K562 (cell line): ENCODE measurements at regions not wholly inside any gene's neighbourhood (a gene's known extent, or its start where the extent isn't known, plus 50 kb on each side); places are given as distances from the start of the nearest gene placed in this dataset.

ENCODE experiments used
- CBX8 ChIP-seq: fragments of 200-600 bp; sonication (generic); IDR thresholded peaks from 2 replicates; pipeline ENCODE4 v1.6.1; 2012; ENCODE audit warnings: borderline replicate concordance, mixed run types, low read depth, mild to moderate bottlenecking, moderate library complexity, mixed read lengths, low read length, control low read depth, inconsistent platforms; ENCODE audit not compliant: poor library complexity, severe bottlenecking; ENCODE audit errors: extremely low read depth
- E2F3 ChIP-seq: fragments of 250-450 bp; sonication (Bioruptor Pico); IDR thresholded peaks from 2 replicates; pipeline ENCODE4 v1.4.0; 2020; ENCODE audit warnings: mild to moderate bottlenecking
- NFE2L1 ChIP-seq: fragments of 450-650 bp; IDR thresholded peaks from 2 replicates; pipeline ENCODE4 v1.6.1; 2016; ENCODE audit warnings: missing genetic modification characterization, low read depth, mild to moderate bottlenecking, missing compliant biosample characterization, moderate library complexity, borderline replicate concordance
- PRMT5 ChIP-seq: sonication (generic); formaldehyde crosslinking; IDR thresholded peaks from 2 replicates; pipeline ENCODE4 v1.5.0; 2020; ENCODE audit warnings: missing genetic modification reagents
- RBFOX2 ChIP-seq: fragments of 200-400 bp; formaldehyde crosslinking; IDR thresholded peaks from 2 replicates; pipeline ENCODE4 v1.6.1; 2017; ENCODE audit warnings: low read depth, mild to moderate bottlenecking, low read length, moderate library complexity
- RREB1 ChIP-seq: fragments of 250-450 bp; sonication (Bioruptor Pico); IDR thresholded peaks from 2 replicates; pipeline ENCODE4 v1.4.0; 2020
- SMAD2 ChIP-seq: fragments of 150-350 bp; IDR thresholded peaks from 2 replicates; pipeline ENCODE4 v1.6.1; 2014; ENCODE audit warnings: low read depth, mild to moderate bottlenecking, low read length
- TAF15 ChIP-seq: fragments of 200-400 bp; formaldehyde crosslinking; IDR thresholded peaks from 2 replicates; pipeline ENCODE4 v1.6.1; 2017; ENCODE audit warnings: mild to moderate bottlenecking, low read depth, low read length, moderate library complexity

- TF ChIP-seq RREB1 (CRISPR knock-in tag): no peak
- no peak for TF ChIP-seq CBX8
- no peak for TF ChIP-seq PRMT5 (CRISPR knock-in tag)
- no peak for TF ChIP-seq E2F3 (CRISPR knock-in tag)
- no peak for TF ChIP-seq RBFOX2
- TF ChIP-seq NFE2L1: no peak
- no peak for TF ChIP-seq TAF15
- TF ChIP-seq SMAD2: no peak
These were observed 75.3 kb upstream of the SV2C start (continued) for GRCh38 chr5:76007904-76008303.
